Loucy (cell line): ENCODE measurements at regions not wholly inside any gene's neighbourhood (a gene's known extent, or its start where the extent isn't known, plus 50 kb on each side); places are given as distances from the start of the nearest gene placed in this dataset.

ENCODE experiments used
- CTCF ChIP-seq: fragments of 200-600 bp; sonication (generic); conservative IDR thresholded peaks from 2 replicates; pipeline ENCODE4 v1.5.1; 2014; ENCODE audit warnings: mild to moderate bottlenecking, antibody characterized with exemption, low read length
- EZH2phosphoT487 ChIP-seq: fragments of 200-600 bp; IDR thresholded peaks from 2 replicates; pipeline ENCODE4 v1.6.1; 2018; ENCODE audit warnings: antibody characterized with exemption, mild to moderate bottlenecking, moderate library complexity, borderline replicate concordance

- TF ChIP-seq CTCF (no peak), EZH2phosphoT487 (no peak)
These were observed 244.8 kb upstream of the RGS18 start for GRCh38 chr1:191913260-191913977.
